ENCODE measurements at regions not wholly inside any gene's neighbourhood (a gene's known extent, or its start where the extent isn't known, plus 50 kb on each side); places are given as distances from the start of the nearest gene placed in this dataset.

GRCh38 chr1:229896861-229897260, 170.2 kb upstream of the GALNT2 start:
- no peak for TF ChIP-seq CTCF (IDR thresholded peaks at IDR 0.05; ENCODE audit: poor library complexity, severe bottlenecking)
- TF ChIP-seq TAF1 (IDR thresholded peaks at IDR 0.05; ENCODE audit: low read depth) = no peak
